ENCODE measurements at regions not wholly inside any gene's neighbourhood (a gene's known extent, or its start where the extent isn't known, plus 50 kb on each side); places are given as distances from the start of the nearest gene placed in this dataset.
"Not testable (repeated sequence)": the region's sequence is repeated elsewhere in the genome, so short reads cannot be mapped to it uniquely, and the experiment has no call there.

- no peak for DNase-seq (ENCODE audit: low read depth, low spot score)
Observed at GRCh38 chr16:87017371-87018012, 299.7 kb downstream of the C16orf95 start.

- DNase-seq (ENCODE audit: low read depth, low spot score) = no peak
Observed at GRCh38 chr16:87025676-87026075, 291.5 kb downstream of the C16orf95 start.

DNA sequence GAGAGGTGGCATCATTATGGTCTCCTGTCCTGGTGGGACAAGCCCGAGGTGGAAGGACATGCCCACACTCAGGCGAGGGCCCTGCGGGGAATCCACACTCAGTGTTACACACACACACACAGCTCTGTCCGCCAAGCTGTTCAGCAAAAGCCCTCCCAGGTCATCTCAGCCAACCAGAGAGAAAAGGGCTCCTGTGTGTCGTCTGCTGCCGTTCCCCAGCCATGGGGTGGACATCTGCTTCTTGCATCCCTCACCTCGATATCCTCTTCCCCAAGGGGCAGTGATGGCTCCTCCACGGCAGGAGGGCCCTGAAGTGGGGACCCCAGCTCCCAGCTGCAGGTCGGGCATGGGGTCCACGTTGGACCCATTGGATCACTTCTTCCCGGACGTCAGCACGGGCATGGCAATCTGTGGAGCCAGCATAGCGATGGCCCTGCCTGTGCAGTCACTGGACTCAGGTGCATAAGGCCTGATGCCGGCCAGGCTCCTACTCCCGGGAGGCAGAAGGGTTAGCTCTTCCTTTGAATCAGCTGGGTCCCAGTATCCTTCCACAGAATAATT lies 290.1 kb downstream of the C16orf95 start:
- DNase-seq (ENCODE audit: low read depth, low spot score) = no peak

DNA sequence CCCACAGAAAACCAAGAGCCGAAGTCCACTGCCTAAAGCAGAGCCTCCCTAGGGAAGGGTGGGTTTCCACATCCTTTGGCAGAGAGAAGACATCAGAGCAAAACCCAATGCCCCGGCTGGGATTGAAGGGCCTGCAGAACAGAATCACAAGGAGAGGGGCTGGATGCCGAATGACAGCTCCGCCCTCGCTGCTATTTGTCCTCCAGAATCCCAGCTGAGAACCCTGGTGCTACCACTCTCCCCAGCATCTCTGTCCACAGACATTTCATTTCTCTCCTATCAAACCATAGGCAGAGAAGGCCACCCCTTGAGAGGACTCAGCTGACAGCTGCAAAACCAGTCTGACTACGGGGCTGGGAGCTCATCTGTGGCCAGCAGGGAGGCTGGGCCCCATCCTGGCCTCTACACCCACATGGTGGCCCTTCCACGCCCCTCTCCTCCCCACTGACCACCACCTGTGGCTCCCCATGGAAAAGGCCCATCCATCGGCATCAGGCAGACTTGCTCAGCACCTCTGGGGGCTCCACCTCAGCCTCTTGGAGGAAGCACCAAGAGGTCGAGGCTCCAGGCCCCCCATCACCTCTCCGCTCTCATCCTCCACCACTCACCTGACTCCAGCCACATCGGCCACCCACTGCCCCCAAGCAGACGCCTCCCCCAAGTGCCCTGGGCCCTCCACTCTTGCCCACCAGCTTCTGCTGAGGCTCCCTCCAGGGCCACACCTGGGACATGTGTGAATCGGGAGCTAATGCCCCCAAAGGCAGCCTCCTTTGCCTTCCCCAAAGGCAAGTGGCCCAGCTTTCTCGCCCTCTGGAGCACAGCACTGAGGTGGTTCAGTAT lies 288.5 kb downstream of the C16orf95 start:
- DNase-seq (ENCODE audit: low read depth, low spot score) = no peak

DNA sequence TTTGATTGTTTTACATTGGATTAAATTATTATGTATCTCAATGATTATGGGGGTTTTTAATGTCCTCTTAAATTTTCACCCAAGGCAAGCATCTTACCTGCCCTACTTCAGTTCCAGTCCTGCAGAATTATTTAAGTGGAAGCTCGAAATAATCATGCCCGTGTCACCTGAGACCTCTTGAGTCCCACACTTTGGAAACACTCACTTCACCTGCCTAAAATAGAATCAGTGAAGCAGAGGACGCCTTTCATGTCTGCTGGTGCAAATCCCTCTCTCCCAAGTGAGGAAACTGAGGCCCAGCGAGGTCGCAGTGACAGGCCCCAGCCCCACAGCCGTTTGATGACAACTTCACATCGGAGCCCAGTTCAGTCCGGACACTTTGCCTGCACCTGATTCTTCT lies 284.6 kb downstream of the C16orf95 start:
- no peak for DNase-seq (ENCODE audit: low read depth, low spot score)

DNA sequence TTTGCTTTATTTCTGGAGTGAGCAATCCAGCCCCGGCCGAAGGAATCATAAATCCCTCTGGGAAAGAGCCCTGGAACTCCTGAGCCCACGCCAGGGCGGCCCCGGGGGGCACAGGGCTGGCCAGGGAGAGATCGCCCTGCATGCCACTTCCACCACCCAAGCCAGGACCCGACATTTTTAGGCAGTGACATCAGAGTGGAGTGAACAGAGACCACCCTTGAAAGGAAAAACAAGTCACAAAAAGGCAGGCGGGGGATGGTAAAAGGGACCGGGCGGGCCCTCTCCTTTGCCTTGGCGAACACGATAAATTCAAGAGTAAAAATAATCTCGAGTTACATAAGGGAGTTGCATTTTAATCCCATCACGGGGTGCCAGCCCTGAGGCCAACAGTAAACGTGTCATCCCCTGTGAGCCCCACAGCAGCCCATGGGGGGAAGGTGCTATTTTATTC lies 284.1 kb downstream of the C16orf95 start:
- DNase-seq (ENCODE audit: low read depth, low spot score) = no peak

DNA sequence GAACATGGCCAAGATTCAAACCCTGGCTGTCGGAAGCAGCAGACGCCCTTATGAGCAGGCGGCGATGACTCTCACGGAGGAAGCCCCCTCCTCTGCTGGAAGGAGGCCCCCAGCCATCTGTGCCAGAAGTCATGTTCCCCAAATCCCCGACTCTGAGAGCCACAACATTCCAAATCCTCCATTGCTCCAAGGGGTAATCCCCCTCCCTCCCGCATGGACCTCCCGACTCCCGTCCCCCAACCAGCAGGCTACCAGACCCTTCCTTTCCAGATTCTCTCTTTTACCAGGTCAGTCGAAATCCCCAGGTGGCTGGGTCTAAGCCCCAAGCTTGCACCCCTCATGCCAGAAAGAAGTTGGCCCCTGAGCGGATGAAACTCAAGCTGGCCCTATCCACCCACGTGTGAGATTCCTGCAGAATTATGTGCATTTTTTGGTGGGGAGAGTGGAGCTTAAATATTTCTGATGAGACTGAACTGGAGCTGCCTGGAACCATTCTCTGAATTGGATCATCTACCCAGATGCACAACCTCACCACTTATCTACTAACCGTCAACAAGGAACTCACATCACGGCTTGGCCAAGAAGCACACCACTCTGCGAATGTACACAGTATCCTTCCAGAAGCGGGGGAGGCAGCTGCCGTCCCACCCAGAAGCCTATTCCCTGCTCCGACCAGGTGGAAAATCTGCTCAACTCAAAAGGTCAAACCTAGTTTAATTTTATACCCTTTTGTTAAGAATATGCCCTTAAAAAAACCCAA lies 283.5 kb downstream of the C16orf95 start:
- DNase-seq (ENCODE audit: low read depth, low spot score) = no peak

DNA sequence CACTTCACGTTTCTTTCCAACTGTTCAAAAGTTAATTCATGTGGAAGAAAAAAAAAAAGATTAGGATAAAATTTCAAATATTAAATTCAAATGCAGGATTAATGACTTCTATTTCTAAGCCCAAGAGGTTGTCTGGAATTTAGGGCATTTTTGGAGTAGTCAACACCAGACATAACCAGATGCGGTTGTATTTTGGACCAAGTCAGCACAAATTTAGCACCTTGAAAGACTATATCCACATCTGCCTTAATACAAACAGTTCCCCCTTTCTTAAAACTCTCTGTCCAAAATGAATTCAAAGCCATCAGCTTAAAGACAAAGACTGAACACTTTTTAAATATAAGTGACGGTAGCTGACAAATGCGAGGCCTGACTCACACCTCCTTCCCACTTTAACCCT lies 282.9 kb downstream of the C16orf95 start:
- no peak for DNase-seq (ENCODE audit: low read depth, low spot score)

- DNase-seq (ENCODE audit: low read depth, low spot score) = no peak
Observed at GRCh38 chr16:87035053-87035452, 282.1 kb downstream of the C16orf95 start.

GRCh38 chr16:87037012-87037411 lies 280.2 kb downstream of the C16orf95 start:
- no peak for DNase-seq (ENCODE audit: low read depth, low spot score)

- not testable (repeated sequence) for DNase-seq (ENCODE audit: low read depth, low spot score)
Observed at GRCh38 chr16:87038528-87038927, 278.7 kb downstream of the C16orf95 start.

- DNase-seq (ENCODE audit: low read depth, low spot score) = no peak
Observed at GRCh38 chr16:87040169-87041117, 276.7 kb downstream of the C16orf95 start.

DNA sequence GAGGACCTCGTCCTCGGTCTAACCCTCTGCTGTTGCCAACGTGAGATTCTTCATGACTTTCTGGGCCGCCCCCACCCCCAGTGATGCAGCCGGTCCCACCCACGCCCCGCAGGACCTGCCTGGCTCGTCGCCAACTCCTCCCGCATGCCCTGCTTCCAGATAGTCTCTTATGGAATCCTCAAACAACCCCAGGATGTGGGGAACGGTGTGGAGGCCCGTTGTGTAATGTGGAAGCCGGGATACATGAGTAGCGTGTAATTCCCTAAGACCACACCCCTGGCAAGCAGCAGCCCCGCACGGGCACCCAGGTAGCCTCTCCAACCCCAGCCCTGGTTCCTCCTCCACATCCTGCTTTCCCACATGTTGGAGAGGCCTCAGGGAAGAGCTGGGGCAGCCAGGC lies 275.9 kb downstream of the C16orf95 start:
- DNase-seq (ENCODE audit: low read depth, low spot score) = no peak

- DNase-seq (ENCODE audit: low read depth, low spot score) = no peak
Observed at GRCh38 chr16:87042551-87043230, 274.5 kb downstream of the C16orf95 start.

- no peak for DNase-seq (ENCODE audit: low read depth, low spot score)
Observed at GRCh38 chr16:87043231-87044031, 273.8 kb downstream of the C16orf95 start.

- DNase-seq (ENCODE audit: low read depth, low spot score) = no peak
Observed at GRCh38 chr16:87044032-87044382, 273.2 kb downstream of the C16orf95 start.

GRCh38 chr16:87044829-87045228 lies 272.4 kb downstream of the C16orf95 start:
- DNase-seq (ENCODE audit: low read depth, low spot score) = no peak

DNA sequence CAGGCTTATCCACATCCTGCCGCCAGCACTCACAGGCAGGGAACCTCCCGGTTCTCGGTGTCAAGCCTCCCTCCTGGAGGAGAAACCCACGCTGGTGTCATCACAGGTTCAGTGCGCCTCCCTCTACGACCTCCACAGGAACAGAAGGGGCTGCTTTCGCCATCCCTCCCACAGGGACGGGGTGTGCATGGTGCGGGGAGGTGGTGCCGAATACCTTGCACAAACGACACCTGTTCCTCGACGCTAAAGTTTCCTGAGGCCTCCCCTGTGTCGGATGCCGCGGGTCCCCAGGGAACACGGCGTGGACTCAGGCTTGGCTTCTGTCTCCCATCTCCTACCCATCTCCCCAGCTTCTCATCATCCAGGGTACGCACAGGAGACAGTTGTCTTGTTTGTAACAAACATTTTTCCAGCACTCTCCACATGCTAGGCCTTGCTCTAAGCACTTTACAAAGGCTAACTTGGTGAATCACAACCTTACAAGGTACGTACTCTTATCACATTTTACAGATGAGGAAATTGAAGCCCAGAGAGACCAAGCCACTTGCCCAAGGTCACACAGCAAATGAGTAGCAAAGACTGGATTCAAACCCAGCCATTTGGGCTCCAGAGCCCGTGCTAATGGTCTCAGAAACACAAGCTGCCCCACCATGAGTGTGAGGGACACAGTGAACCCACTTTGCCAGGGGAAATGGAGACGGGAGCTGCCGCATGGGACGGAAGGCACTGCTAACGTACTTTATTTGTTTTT lies 271.6 kb downstream of the C16orf95 start:
- no peak for DNase-seq (ENCODE audit: low read depth, low spot score)

DNA sequence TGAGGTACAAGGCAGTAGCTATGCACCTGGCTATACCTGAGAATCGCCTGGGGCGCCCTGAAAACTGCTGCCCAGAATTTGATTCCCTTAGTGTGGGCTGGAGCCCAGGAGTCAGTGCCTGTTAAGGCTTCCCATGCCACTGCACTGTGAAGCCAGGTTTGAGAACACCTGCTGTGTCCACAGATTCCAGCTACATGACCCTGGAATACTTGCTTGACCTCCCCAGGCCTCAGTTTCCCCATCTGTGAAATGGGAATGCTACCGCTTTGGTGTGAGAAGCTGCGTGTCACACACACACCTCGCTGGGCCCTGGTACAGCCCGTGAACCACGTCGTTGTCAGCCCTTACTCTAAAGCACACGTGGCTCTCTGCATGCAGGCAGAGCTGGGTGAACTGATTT lies 271.0 kb downstream of the C16orf95 start:
- no peak for DNase-seq (ENCODE audit: low read depth, low spot score)
